Activated CD8-positive, alpha-beta T cell treated with anti-CD3 and anti-CD28 coated beads for 36 hours (primary cell): ENCODE measurements at regions not wholly inside any gene's neighbourhood (a gene's known extent, or its start where the extent isn't known, plus 50 kb on each side); places are given as distances from the start of the nearest gene placed in this dataset.

Source experiments
- ATAC-seq: fragments of 200-7000 bp; cut with Tn5 transposase; one replicate; pipeline ENCODE4 v1.10.0; 2021; ENCODE audit warnings: mild to moderate bottlenecking, moderate library complexity
- CTCF ChIA-PET: fragments of 350-600 bp; sonication (Branson Sonifier 250); formaldehyde crosslinking; loops from one replicate; lab custom pipeline; 2021; ENCODE audit warnings: antibody characterized with exemption; lab: Charles Lee
- POLR2A ChIA-PET: fragments of 350-600 bp; sonication (Branson Sonifier 250); formaldehyde crosslinking; loops from one replicate; lab custom pipeline; 2021; ENCODE audit warnings: antibody characterized with exemption; lab: Charles Lee
- DNase-seq: peaks from one replicate; pipeline ENCODE4 v3.0.0-alpha.2; 2020
- H3K27ac Mint-ChIP-seq: one replicate; pipeline ENCODE4 v1.8.0; 2021; ENCODE audit warnings: mild to moderate bottlenecking, mixed read lengths
- H3K27me3 Mint-ChIP-seq: one replicate; pipeline ENCODE4 v1.8.0; 2021; ENCODE audit warnings: mixed read lengths
- H3K36me3 Mint-ChIP-seq: one replicate; pipeline ENCODE4 v1.8.0; 2021; ENCODE audit warnings: low read depth, mixed read lengths
- H3K4me1 Mint-ChIP-seq: one replicate; pipeline ENCODE4 v1.8.0; 2021; ENCODE audit warnings: low read depth, mixed read lengths
- H3K4me3 Mint-ChIP-seq: one replicate; pipeline ENCODE4 v1.8.0; 2021; ENCODE audit warnings: mild to moderate bottlenecking, moderate library complexity, mixed read lengths
- H3K9me3 Mint-ChIP-seq: one replicate; pipeline ENCODE4 v1.8.0; 2021; ENCODE audit warnings: mixed read lengths
- intact Hi-C: fragments of 100-400 bp; cut with micrococcal nuclease; formaldehyde crosslinking; loops from one replicate; pipeline ENCODE4 v1.10.0; 2022
- TF ChIP-seq, protein P1 (sequence below): fragments of 200-600 bp; IDR thresholded peaks from one replicate; pipeline ENCODE4 v1.8.0; 2022; ENCODE audit warnings: antibody characterized with exemption, mild to moderate bottlenecking

- TF ChIP-seq, protein P1, sequence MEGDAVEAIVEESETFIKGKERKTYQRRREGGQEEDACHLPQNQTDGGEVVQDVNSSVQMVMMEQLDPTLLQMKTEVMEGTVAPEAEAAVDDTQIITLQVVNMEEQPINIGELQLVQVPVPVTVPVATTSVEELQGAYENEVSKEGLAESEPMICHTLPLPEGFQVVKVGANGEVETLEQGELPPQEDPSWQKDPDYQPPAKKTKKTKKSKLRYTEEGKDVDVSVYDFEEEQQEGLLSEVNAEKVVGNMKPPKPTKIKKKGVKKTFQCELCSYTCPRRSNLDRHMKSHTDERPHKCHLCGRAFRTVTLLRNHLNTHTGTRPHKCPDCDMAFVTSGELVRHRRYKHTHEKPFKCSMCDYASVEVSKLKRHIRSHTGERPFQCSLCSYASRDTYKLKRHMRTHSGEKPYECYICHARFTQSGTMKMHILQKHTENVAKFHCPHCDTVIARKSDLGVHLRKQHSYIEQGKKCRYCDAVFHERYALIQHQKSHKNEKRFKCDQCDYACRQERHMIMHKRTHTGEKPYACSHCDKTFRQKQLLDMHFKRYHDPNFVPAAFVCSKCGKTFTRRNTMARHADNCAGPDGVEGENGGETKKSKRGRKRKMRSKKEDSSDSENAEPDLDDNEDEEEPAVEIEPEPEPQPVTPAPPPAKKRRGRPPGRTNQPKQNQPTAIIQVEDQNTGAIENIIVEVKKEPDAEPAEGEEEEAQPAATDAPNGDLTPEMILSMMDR, result no peak
- POLR2A ChIA-PET, result no interaction called here
- ATAC-seq (no peak), DNase-seq (no peak)
- H3K9me3 Mint-ChIP-seq, result no peaks in the 10 kb centered on the region
- no peaks in the 10 kb centered on the region for H3K36me3 Mint-ChIP-seq
- H3K4me1 Mint-ChIP-seq, result no peaks in the 10 kb centered on the region
- H3K4me3 Mint-ChIP-seq, result no peak overlapping the region
- H3K27me3 Mint-ChIP-seq, result peaks cover 12% of the 10 kb centered on the region
- H3K27ac Mint-ChIP-seq, result no peak overlapping the region
- intact Hi-C loops, result no loop called here
- CTCF ChIA-PET, result no interaction called here
Measured at GRCh38 chr3:124117486-124117885, 125.6 kb upstream of the ROPN1 start.

- Mint-ChIP-seq H3K4me3 (no peak overlapping the region), H3K27me3 (peaks cover 9% of the 10 kb centered on the region), H3K4me1 (no peaks in the 10 kb centered on the region), H3K27ac (no peak overlapping the region), H3K9me3 (no peaks in the 10 kb centered on the region), H3K36me3 (no peaks in the 10 kb centered on the region)
- ChIA-PET CTCF (no interaction called here), POLR2A (no interaction called here)
- intact Hi-C loops, result no loop called here
- TF ChIP-seq, protein P1, result no peak
- no peak for ATAC-seq
- no peak for DNase-seq
Measured at GRCh38 chr3:124118397-124118796, 126.5 kb upstream of the ROPN1 start.

- intact Hi-C loops, result no loop called here
- Mint-ChIP-seq H3K36me3 (no peaks in the 10 kb centered on the region), H3K27ac (no peak overlapping the region), H3K27me3 (peaks cover 15% of the 10 kb centered on the region), H3K9me3 (no peaks in the 10 kb centered on the region), H3K4me1 (no peaks in the 10 kb centered on the region), H3K4me3 (no peak overlapping the region)
- DNase-seq, result no peak
- no peak for ATAC-seq
- POLR2A ChIA-PET, result no interaction called here
- CTCF ChIA-PET, result no interaction called here
- TF ChIP-seq, protein P1, result no peak
Measured at GRCh38 chr3:124119056-124119716, 127.3 kb upstream of the ROPN1 start.

DNA sequence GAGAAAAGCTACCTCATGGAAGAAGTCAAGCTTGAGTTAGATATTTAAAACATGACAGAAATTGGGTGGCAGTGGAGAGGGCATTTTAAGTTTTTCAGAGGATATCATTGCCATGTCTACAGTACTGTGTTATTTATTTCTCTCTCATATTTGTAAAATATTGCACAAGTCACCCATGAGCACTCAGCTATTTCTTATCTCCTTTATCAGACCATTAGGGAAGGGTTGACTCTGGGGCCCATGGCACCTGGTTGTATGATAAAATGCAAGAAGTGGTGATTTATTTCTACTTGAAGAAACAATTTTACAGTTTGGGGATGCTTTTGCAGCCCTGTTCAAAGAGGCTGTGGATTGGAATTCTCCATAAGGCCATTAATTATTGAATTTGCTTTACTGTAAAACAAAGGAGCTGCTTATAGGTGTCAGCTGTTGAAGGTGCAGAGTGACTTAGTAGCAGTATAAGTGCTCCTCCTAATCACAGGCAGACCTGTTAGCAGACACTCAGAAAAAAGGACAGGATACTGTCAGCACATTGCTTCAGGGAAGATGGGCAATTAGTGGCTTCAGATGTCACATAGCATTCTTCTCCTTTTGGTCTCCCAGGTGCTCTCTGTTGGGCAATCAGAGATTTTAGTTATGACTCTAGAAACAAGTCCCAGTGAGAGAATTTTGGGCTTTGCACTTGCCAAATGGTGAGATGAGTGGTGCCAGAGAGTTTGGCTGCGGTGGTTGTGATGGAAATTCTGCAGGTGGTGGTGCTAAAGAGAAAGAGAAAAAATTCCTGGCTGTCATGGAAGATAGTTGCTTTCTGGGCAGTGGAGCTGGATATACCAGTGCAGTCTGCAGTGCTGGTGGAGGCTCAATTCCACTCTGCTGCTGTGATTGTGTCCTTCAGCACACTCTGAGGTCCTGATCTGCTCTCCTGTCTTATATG, 129.7 kb upstream of the ROPN1 start:
- POLR2A ChIA-PET, result no interaction called here
- Mint-ChIP-seq H3K36me3 (no peaks in the 10 kb centered on the region), H3K27me3 (peaks cover 13% of the 10 kb centered on the region), H3K4me3 (no peak overlapping the region), H3K4me1 (no peaks in the 10 kb centered on the region), H3K27ac (no peak overlapping the region), H3K9me3 (no peaks in the 10 kb centered on the region)
- ATAC-seq, result no peak
- TF ChIP-seq, protein P1, result no peak
- intact Hi-C loops, result no loop called here
- DNase-seq, result no peak
- CTCF ChIA-PET, result no interaction called here

DNA sequence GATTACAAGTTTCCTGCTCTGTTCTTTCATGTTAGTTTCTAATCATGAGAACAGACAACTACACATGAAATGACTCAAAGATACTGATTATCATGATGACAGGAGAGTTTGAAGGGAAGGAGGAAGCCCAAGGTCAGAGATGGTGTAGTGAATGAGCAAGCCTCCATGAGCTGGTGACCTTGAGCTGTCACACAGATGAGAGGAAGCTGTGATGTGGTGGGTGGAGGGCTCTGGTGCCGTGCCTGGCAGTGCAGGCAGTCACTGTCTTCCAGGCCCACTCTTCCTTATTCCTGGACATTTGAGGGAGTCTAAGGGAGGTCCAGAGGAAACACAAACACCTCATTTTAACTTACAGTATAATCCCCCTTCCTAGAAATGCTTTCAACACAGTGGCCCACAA, 133.4 kb upstream of the ROPN1 start:
- ChIA-PET CTCF (no interaction called here), POLR2A (no interaction called here)
- no peaks in the 10 kb centered on the region for H3K4me1 Mint-ChIP-seq
- intact Hi-C loops, result no loop called here
- H3K4me3 Mint-ChIP-seq, result no peak overlapping the region
- ATAC-seq, result no peak
- no peak for DNase-seq
- no peaks in the 10 kb centered on the region for H3K36me3 Mint-ChIP-seq
- TF ChIP-seq, protein P1, result no peak
- H3K27me3 Mint-ChIP-seq, result peaks cover 7% of the 10 kb centered on the region
- H3K9me3 Mint-ChIP-seq, result no peaks in the 10 kb centered on the region
- H3K27ac Mint-ChIP-seq, result no peak overlapping the region
